ENCODE measurements at regions not wholly inside any gene's neighbourhood (a gene's known extent, or its start where the extent isn't known, plus 50 kb on each side); places are given as distances from the start of the nearest gene placed in this dataset.
"Not testable (repeated sequence)": the region's sequence is repeated elsewhere in the genome, so short reads cannot be mapped to it uniquely, and the experiment has no call there.

- not testable (repeated sequence) for TF ChIP-seq CTCF (IDR thresholded peaks at IDR 0.05); EZH2 (IDR thresholded peaks at IDR 0.05; ENCODE audit: borderline replicate concordance, insufficient read depth, low read depth, low read length, poor library complexity, severe bottlenecking)
Measured at GRCh38 chr7:120014301-120014700, 258.7 kb upstream of the KCND2 start.
